ENCODE measurements at regions not wholly inside any gene's neighbourhood (a gene's known extent, or its start where the extent isn't known, plus 50 kb on each side); places are given as distances from the start of the nearest gene placed in this dataset.

DNA sequence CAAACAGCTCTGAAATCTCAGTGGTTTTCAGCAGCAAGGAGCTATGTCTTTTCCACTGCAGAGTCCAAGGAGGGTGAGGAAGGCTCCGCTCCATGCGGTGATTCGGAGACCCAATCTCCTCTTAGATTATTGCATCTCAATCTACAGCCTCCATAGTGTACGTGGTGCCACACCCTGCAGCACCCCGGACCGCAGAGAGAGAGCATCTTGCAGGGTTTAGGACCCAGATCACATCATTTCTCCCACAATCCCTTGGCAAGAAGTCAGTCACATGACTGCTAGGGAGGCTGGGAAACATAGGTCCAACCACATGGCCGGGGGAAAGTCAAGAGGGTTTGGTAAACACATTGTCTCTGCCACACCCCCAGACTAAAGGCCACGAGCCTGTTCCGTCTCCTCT is 209.4 kb upstream of the TMEM132C start:
- H3K36me3 Mint-ChIP-seq (ENCODE audit: unreplicated experiment), result no peaks in the 10 kb centered on the region
- no peaks in the 10 kb centered on the region for H3K4me1 Mint-ChIP-seq (ENCODE audit: unreplicated experiment)
- no peaks in the 10 kb centered on the region for H3K9me3 Mint-ChIP-seq (ENCODE audit: unreplicated experiment)
- TF ChIP-seq, protein P1, sequence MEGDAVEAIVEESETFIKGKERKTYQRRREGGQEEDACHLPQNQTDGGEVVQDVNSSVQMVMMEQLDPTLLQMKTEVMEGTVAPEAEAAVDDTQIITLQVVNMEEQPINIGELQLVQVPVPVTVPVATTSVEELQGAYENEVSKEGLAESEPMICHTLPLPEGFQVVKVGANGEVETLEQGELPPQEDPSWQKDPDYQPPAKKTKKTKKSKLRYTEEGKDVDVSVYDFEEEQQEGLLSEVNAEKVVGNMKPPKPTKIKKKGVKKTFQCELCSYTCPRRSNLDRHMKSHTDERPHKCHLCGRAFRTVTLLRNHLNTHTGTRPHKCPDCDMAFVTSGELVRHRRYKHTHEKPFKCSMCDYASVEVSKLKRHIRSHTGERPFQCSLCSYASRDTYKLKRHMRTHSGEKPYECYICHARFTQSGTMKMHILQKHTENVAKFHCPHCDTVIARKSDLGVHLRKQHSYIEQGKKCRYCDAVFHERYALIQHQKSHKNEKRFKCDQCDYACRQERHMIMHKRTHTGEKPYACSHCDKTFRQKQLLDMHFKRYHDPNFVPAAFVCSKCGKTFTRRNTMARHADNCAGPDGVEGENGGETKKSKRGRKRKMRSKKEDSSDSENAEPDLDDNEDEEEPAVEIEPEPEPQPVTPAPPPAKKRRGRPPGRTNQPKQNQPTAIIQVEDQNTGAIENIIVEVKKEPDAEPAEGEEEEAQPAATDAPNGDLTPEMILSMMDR (IDR thresholded peaks at IDR 0.05), result no peak
- H3K4me3 Mint-ChIP-seq (ENCODE audit: unreplicated experiment), result no peak overlapping the region
- DNase-seq (ENCODE audit: extremely low spot score, unreplicated experiment), result no peak
- H3K27ac Mint-ChIP-seq (ENCODE audit: unreplicated experiment), result no peak overlapping the region
- peaks cover 12% of the 10 kb centered on the region for H3K27me3 Mint-ChIP-seq (ENCODE audit: unreplicated experiment)

DNA sequence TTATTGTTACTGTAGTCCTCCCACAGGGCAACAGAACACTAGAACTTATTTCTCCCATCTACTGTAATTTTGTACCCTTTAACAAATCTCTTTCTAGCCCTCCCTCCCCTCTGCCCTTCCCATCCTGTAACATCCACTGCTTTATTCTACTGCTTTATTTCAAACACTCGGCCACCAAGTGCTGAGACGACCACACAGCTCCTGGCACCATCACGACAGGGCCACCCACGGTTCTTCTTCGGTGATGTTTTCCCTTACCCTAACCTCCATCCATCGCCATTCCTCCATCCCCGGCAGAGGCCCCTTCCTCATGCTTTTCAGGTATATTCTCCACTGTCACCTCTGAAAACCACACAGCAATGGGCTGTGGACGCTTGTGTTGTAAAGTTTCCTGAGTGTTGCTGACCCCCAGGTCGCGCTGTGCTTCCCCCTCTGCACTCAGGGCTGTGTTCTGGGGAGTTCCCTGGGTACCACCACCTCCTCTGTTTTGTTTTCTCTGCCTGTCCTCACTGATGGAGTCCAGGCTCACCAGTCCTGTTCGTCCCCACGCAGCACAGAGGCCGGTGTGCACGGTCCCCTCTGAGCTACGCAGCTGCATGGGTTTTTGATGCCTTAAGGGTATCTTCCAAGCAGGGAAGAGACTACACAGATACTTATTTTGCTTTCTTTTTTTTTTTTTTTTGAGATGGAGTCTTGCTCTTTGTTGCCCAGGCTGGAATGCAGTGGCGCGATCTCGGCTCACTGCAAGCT is 207.2 kb upstream of the TMEM132C start:
- Mint-ChIP-seq H3K36me3 (ENCODE audit: unreplicated experiment) (no peaks in the 10 kb centered on the region), H3K4me3 (ENCODE audit: unreplicated experiment) (no peak overlapping the region), H3K27me3 (ENCODE audit: unreplicated experiment) (peaks cover 12% of the 10 kb centered on the region), H3K27ac (ENCODE audit: unreplicated experiment) (no peak overlapping the region), H3K9me3 (ENCODE audit: unreplicated experiment) (no peaks in the 10 kb centered on the region), H3K4me1 (ENCODE audit: unreplicated experiment) (no peaks in the 10 kb centered on the region)
- DNase-seq (ENCODE audit: extremely low spot score, unreplicated experiment), result no peak
- TF ChIP-seq, protein P1 (IDR thresholded peaks at IDR 0.05), result no peak

DNA sequence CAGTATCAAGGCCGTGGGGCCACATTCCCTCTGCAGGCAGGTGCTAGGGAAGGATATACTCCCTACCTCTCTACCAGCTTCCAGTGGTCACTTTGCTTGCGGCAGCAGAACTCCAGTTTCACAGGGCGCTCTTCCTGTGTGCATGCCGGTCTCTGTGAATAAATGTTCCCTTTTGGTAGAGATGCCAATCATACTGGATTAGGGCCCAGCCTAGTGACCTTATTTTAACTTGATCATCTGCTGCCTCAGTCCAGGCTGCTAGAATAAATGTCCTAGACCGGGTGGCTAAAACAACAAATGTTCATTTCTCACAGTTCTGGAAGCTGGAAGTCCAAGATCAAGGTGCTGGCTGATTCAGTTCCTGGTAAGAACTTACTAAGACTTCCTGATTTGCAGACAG is 198.8 kb upstream of the TMEM132C start:
- Mint-ChIP-seq H3K27me3 (ENCODE audit: unreplicated experiment) (peaks cover 7% of the 10 kb centered on the region), H3K4me1 (ENCODE audit: unreplicated experiment) (no peaks in the 10 kb centered on the region), H3K27ac (ENCODE audit: unreplicated experiment) (no peak overlapping the region), H3K9me3 (ENCODE audit: unreplicated experiment) (no peaks in the 10 kb centered on the region), H3K4me3 (ENCODE audit: unreplicated experiment) (no peak overlapping the region), H3K36me3 (ENCODE audit: unreplicated experiment) (no peaks in the 10 kb centered on the region)
- TF ChIP-seq, protein P1 (IDR thresholded peaks at IDR 0.05), result no peak
- no peak for DNase-seq (ENCODE audit: extremely low spot score, unreplicated experiment)

DNA sequence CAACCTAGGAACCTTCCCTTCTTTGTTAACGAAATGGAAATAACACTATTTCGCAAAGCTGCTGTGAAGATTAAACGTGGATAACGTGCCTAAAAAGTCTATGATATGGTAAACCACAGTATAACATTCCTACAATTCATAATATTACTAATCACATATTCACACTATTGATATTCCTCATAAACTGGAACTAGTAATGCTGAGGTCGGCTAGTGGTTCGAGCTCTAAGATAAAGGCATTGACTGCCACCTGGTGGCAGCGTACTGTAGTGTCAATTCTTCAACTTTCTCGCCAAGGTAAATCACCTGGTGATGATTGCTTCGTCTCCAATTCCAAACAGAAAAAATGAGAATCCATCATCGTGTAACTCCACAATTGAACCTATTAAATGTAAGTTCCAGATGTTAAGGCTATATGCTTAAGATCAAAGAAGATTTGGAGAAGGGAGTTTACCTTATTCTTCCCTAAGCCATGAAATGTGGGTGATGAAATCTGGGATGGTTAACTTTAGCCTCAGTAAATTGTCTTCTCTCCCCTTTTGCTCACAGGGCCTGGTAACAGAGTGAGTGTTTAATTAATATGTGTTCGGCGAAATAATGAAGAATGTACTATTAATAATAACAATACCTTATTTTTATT is 197.5 kb upstream of the TMEM132C start:
- Mint-ChIP-seq H3K27me3 (ENCODE audit: unreplicated experiment) (peaks cover 2% of the 10 kb centered on the region), H3K4me3 (ENCODE audit: unreplicated experiment) (no peak overlapping the region), H3K36me3 (ENCODE audit: unreplicated experiment) (no peaks in the 10 kb centered on the region), H3K9me3 (ENCODE audit: unreplicated experiment) (no peaks in the 10 kb centered on the region), H3K4me1 (ENCODE audit: unreplicated experiment) (no peaks in the 10 kb centered on the region), H3K27ac (ENCODE audit: unreplicated experiment) (no peak overlapping the region)
- TF ChIP-seq, protein P1 (IDR thresholded peaks at IDR 0.05), result peak; percentile 96
- DNase-seq (ENCODE audit: extremely low spot score, unreplicated experiment), result no peak

DNA sequence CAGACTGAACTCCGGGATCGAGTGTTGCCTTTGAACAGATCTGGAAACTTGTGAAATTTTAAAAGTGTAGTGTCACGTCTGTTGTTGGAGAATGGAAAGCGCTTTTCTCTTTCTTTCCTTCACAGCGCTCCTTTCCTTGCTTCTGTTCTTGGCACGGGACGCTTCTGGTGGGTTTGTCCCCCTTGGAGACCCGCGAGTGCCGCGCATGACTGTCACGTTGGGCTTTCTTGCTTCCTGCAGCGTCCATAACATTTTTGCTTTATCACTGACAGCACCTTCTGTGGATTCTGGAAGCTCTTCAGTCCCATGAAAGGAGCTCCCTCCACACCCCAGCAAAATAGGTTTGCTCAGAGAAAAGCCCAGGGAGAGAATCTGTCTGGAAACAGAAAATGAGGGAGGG is 193.0 kb upstream of the TMEM132C start:
- TF ChIP-seq, protein P1 (IDR thresholded peaks at IDR 0.05), result no peak

More for the DNA sequence above, 193.0 kb upstream of the TMEM132C start:
- Mint-ChIP-seq H3K36me3 (ENCODE audit: unreplicated experiment) (no peaks in the 10 kb centered on the region), H3K9me3 (ENCODE audit: unreplicated experiment) (no peaks in the 10 kb centered on the region), H3K27ac (ENCODE audit: unreplicated experiment) (no peak overlapping the region), H3K4me3 (ENCODE audit: unreplicated experiment) (no peak overlapping the region), H3K27me3 (ENCODE audit: unreplicated experiment) (no peaks in the 10 kb centered on the region), H3K4me1 (ENCODE audit: unreplicated experiment) (peaks cover 5% of the 10 kb centered on the region)
- peak; percentile 54 for DNase-seq (ENCODE audit: extremely low spot score, unreplicated experiment)

Measured in osteocyte (in vitro differentiated cells).